NCI-H748 treated with DMSO at 0.1 percent for 48 hours (cell line): ENCODE measurements at regions not wholly inside any gene's neighbourhood (a gene's known extent, or its start where the extent isn't known, plus 50 kb on each side); places are given as distances from the start of the nearest gene placed in this dataset.
"Not testable (repeated sequence)": the region's sequence is repeated elsewhere in the genome, so short reads cannot be mapped to it uniquely, and the experiment has no call there.

Experiments used
- DNase-seq: peaks from one replicate; lab custom pipeline; 2025; lab: John Stamatoyannopoulos, UW

DNA sequence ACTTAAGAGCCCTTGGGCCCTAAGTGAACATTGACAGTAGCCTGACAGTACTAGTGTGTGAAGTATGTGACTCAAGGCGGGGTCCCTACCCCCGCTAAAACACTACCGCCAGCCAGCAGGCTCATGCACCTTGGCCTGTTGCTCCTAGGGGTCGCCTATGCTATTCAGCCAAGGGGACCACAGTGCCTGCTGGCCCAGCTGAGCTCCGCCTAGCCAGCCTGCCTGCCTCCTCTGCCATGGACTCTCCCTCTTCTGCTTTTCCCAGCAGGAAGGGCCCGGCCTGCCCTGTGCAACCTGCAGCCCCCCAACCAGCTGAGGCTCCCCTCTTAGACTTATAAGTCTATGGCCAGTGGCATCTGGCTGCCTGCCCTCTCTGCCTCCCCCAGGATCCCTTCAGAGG is 193.1 kb downstream of the MSX2 start:
- not testable (repeated sequence) for DNase-seq

- not testable (repeated sequence) for DNase-seq
Measured at GRCh38 chr5:174916924-174917323, 192.5 kb downstream of the MSX2 start.

DNA sequence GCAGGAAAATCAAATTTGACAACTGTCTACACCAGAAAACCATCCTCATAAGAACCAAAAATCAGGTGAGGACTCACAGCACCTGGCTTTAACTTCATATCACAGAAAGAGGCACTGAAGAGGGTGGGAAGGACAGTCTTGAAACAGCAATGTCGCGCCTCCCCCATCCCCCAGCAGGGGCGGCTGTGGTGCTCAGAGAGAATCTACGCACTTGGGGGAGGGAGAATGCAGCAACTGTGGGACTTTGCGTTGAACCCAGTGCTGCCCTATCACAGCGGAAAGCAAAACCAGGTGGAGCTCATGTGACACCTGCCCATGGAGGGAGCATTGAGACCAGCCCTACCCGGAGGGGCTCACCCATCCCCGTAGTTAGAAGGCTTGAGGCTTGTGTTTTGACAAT is 191.8 kb downstream of the MSX2 start:
- no peak for DNase-seq

- no peak for DNase-seq
Measured at GRCh38 chr5:174911118-174911517, 186.7 kb downstream of the MSX2 start.

GRCh38 chr5:174910245-174910737 is 185.9 kb downstream of the MSX2 start:
- peak; percentile 39 for DNase-seq

GRCh38 chr5:174903172-174903732 is 178.9 kb downstream of the MSX2 start:
- peak; percentile 6 for DNase-seq

DNA sequence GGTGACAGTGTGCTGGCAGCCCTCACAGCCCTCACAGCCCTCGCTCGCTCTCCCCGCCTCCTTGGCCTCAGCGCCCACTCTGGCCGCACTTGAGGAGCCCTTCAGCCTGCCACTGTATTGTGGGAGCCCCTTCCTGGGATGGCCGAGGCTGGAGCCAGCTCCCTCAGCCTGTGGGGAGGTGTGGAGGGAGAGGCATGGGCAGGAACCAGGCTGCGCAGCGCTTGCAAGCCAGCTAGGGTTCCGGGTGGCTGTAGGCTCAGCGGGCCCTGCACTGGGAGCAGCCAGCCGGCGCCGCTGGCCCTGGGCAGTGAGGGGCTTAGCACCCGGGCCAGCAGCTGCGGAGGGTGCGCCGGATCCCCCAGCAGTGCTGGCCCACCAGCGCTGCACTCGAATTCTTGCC is 177.0 kb downstream of the MSX2 start:
- DNase-seq, result no peak

DNA sequence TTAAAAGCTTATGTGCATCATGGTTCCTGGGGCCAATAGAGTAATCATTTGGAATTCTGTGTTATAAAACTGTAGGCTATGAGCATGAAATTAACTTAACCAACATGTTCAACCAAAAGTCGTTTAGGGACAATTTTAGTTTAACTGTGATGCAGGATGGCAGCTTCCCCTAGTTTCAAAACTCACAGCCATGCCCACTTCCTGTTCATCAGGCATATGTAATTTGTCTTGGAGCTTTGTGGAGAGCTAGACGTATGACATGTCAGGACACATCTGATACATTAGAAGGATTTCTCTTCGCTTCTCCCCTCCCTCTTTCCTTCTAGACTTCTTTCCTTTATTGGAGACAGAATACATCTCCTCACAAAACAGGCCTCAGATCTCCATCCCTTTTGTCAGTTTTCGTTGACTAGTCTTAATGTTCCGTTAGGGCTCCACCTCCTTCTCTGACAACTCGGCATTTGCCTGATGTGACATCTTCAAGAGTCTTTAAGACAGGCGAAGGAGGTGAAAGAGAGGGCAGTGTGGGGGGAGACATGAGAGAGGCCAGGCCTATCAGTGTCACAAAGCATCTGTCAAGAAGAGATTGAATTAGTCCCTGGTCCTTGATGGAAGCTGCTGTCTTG is 176.0 kb downstream of the MSX2 start:
- DNase-seq, result no peak

- DNase-seq, result no peak
Measured at GRCh38 chr5:174897281-174897950, 173.0 kb downstream of the MSX2 start.

DNA sequence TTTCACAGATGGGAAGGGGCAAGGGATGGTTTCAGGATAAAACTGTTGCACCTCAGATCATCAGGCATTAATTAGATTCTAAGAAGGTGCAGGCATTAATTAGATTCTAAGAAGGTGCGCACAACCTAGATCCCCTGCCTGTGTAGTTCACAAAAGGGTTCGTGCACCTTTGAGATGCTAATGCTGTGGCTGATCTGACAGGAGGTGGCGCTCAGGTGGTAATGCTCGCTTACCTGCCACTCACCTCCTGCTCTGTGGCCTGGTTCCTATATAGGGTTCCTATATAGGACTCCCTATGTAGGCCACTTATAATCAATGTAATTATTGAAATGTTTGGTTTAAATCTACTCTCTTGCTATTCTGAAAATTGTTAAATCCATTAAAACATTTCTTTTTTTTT is 171.0 kb downstream of the MSX2 start:
- no peak for DNase-seq

- no peak for DNase-seq
Measured at GRCh38 chr5:174892742-174893141, 168.4 kb downstream of the MSX2 start.

DNA sequence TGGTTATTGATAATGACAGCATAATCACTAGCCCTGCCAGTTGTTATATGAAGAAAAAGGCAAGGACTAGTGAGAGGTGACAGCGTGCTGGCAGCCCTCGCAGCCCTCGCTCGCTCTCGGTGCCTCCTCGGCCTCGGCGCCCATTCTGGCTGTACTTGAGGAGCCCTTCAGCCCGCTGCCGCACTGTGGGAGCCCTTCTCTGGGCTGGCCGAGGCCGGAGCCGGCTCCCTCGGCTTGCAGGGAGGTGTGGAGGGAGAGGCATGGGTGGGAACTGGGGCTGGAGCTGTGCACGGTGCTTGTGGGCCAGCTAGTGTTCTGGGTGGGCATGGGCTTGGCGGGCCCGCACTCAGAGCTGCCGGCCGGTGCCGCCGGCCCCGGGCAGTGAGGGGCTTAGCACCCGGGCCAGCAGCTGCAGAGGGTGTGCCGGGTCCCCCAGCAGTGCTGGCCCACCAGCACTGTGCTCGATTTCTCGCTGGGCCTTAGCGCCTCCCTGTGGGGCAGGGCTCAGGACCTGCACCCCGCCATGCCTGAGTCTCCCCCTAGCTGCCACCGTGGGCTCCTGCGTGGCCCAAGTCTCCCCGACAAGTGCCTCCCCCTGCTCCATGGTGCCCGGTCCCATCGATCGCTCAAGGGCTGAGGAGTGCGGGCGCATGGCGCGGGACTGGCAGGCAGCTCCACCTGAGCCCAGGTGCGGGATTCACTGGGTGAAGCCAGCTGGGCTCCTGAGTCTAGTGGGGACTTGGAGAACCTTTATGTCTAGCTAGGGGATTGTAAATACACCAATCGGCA is 156.2 kb downstream of the MSX2 start:
- DNase-seq, result not testable (repeated sequence)

- no peak for DNase-seq
Measured at GRCh38 chr5:174877987-174878386, 153.6 kb downstream of the MSX2 start.

DNA sequence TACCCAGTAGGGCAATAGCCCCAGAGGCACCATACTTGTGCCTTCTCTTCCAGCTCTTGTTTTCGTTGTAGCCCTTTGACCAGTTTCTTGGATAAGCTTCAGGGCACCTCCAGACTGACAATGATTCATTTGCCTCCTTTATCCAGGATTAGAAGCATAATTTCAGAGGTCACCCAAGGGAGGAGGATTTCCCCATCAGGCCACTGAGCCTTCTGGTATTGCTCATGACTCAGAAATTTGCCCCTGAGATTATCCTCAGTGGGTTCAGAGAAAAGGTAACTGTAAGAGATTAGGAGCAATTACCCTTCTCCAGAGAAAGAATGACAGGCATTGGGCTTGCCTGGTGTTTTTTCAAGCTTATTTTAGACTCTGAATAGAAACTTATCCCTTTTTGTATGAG is 147.9 kb downstream of the MSX2 start:
- no peak for DNase-seq

GRCh38 chr5:174852143-174852542 is 127.8 kb downstream of the MSX2 start:
- DNase-seq, result no peak

- no peak for DNase-seq
Measured at GRCh38 chr5:174850565-174851169, 126.3 kb downstream of the MSX2 start.

- no peak for DNase-seq
Measured at GRCh38 chr5:174849426-174849825, 125.0 kb downstream of the MSX2 start.

DNA sequence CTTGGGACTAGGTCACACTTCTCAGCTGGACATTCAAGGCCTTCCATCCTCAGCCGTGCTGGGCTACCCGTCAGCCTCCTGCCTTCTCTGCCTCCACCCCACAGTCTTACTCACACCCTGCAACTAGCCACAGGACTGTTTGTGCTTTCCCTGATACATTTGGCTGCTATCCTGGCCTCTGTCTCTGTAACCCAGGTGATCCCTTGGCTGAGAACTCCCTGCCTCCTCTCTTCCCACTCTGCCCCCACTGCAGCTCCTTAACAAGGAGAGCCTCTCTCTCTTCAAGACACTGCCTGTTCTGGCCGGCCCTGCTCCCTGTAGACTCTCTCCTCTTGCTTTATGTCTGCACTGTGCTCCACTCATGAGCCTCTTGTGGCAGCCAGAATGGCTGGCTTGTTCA is 120.6 kb downstream of the MSX2 start:
- no peak for DNase-seq

DNA sequence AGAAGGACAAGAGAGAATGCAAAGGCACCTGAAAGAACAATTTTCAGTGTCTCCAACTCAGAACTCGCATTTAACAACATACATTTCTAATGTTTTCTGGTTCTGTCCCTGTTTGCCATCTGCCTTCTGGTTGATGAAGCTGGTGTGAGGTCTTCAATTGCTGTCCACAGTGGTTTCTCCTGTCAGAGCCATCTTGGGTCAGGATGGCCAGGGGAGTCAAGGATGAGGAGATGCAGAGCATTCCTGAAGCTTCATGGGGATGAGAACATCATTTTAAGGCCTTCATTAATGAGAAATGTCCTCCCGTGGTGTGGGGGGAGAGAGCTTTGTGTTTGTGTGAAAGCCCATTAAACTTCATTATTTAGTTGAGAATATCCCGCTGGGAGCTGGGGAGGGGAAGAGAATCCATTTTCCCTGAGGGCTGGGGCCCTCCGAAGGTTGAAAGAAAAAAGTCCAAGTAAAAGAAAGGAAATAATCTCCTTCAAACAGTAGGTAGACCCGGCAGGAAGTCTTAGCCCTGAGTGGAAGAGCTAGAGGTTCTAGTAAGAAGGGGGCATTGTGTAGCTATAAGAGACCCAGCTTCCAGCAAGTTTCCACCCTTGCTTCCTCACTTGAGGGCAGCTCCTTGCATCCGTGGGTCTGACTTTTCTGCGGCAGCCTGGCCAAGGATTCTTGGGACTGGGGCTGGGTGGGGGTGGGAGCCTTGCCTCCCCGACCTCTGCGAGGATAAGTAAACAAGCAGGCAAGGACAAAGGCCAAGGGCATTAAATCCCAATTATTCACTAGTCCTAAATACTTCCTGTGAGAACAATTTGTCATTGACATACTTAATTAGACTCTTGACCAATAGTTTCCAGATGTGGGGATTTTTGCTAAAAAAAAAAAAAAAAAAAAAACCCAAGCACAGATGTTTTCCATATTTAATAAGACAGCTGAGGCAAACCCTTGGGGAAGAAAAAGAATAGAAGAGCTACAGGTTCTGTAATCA is 119.2 kb downstream of the MSX2 start:
- DNase-seq, result no peak

DNA sequence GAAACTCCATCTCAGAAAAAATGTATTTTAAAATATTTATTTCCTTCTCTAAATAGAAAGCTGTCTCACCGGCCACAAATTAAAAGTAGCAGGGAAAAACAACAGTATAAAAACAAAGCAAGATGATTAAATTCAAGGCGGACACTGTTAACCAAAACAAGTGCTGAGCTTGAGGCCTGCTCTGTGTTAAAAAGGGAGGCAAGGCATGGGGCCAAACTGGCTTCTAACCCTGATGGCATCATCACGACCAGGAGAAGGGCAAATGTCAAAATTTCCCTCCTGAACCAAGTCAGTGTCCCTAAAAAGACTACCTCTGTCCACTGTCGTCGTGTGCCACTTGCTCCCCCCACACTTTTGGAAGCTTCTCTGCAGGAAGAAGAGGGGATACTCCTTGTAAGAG is 116.1 kb downstream of the MSX2 start:
- no peak for DNase-seq

GRCh38 chr5:174839196-174839595 is 114.8 kb downstream of the MSX2 start:
- DNase-seq, result no peak
